T-cell (primary cell): ENCODE measurements at regions not wholly inside any gene's neighbourhood (a gene's known extent, or its start where the extent isn't known, plus 50 kb on each side); places are given as distances from the start of the nearest gene placed in this dataset.

Source experiments
- ATAC-seq, 4 experiments: fragments of 200-7000 bp in 3 of 4; fragments of 150-1000 bp in 1 of 4; cut with Tn5 transposase; replicated peaks in 1 of 4; 1 replicate in 3 of 4; 2 replicates in 1 of 4; pipeline ENCODE4 v1.10.0; 2021; ENCODE audit warnings: moderate library complexity in 3 of 4, mild to moderate bottlenecking in 2 of 4, moderate number of reproducible peaks in 1 of 4
- CTCF ChIA-PET, 2 donors: fragments of 300-600 bp; sonication (Branson Sonifier 250); formaldehyde crosslinking; loops; one replicate each; lab custom pipeline; 2022; ENCODE audit warnings: antibody characterized with exemption in 2 of 2; lab: Charles Lee
- POLR2A ChIA-PET, 2 donors: fragments of 300-600 bp; sonication (Branson Sonifier 250); formaldehyde crosslinking; loops; one replicate each; lab custom pipeline; 2022; ENCODE audit warnings: antibody characterized with exemption in 2 of 2; lab: Charles Lee
- DNase-seq, 35 experiments: peaks; one replicate each; pipeline versions ENCODE4 v3.0.0 to v3.0.0-alpha.2; 2013 to 2023
- H3K27ac ChIP-seq: one replicate; pipeline ENCODE4 v1.5.1; 2013; ENCODE audit warnings: low read length
- H3K27me3 ChIP-seq, 2 experiments: replicated peaks in 1 of 2; 1 replicate in 1 of 2; 2 replicates in 1 of 2; pipeline versions ENCODE4 v1.6.1 to v1.7.0; 2013; ENCODE audit warnings: low read length in 1 of 2, mixed read lengths in 1 of 2; ENCODE audit not compliant: control insufficient read depth in 2 of 2, insufficient read depth in 2 of 2; ENCODE audit errors: extremely low read depth in 1 of 2
- H3K36me3 ChIP-seq, 2 donors: 1 replicate in 1 of 2; 2 replicates in 1 of 2; pipeline versions ENCODE4 v1.6.1 to v1.7.0; 2013; ENCODE audit warnings: low read length in 1 of 2; ENCODE audit not compliant: control insufficient read depth in 2 of 2, insufficient read depth in 1 of 2; ENCODE audit errors: extremely low read depth in 1 of 2
- H3K4me1 ChIP-seq, 2 experiments: 1 replicate in 1 of 2; 2 replicates in 1 of 2; pipeline versions ENCODE4 v1.6.1 to v1.7.0; 2013; ENCODE audit warnings: low read length in 2 of 2, mixed read lengths in 1 of 2; ENCODE audit not compliant: insufficient read depth in 2 of 2, control insufficient read depth in 1 of 2; ENCODE audit errors: extremely low read depth in 1 of 2
- H3K4me3 ChIP-seq, 2 donors: 1 replicate in 1 of 2; 2 replicates in 1 of 2; pipeline versions ENCODE4 v1.5.1 to v1.7.0; 2013; ENCODE audit warnings: mild to moderate bottlenecking in 2 of 2, low read length in 1 of 2, moderate library complexity in 1 of 2; ENCODE audit not compliant: control insufficient read depth in 1 of 2; ENCODE audit errors: extremely low read depth in 1 of 2
- H3K9me3 ChIP-seq: 2 replicates; pipeline ENCODE4 v1.7.0; 2013
- H3K27ac Mint-ChIP-seq, 2 donors: one replicate each; pipeline ENCODE4 v1.8.0; 2020 to 2021; ENCODE audit warnings: mild to moderate bottlenecking in 2 of 2, mixed read lengths in 2 of 2
- H3K27me3 Mint-ChIP-seq, 2 donors: one replicate each; pipeline ENCODE4 v1.8.0; 2021 to 2022; ENCODE audit warnings: mixed read lengths in 2 of 2
- H3K36me3 Mint-ChIP-seq: one replicate; pipeline ENCODE4 v1.8.0; 2021; ENCODE audit warnings: mixed read lengths
- H3K4me1 Mint-ChIP-seq, 3 donors: one replicate each; pipeline ENCODE4 v1.8.0; 2020 to 2022; ENCODE audit warnings: mixed read lengths in 3 of 3, mild to moderate bottlenecking in 1 of 3
- H3K4me3 Mint-ChIP-seq, 3 donors: one replicate each; pipeline ENCODE4 v1.8.0; 2020 to 2022; ENCODE audit warnings: mild to moderate bottlenecking in 3 of 3, mixed read lengths in 3 of 3, moderate library complexity in 3 of 3
- H3K9me3 Mint-ChIP-seq, 3 donors: one replicate each; pipeline ENCODE4 v1.8.0; 2020 to 2022; ENCODE audit warnings: mixed read lengths in 3 of 3
- WGBS: methylation state at CpG from one replicate; pipeline ENCODE4 v1.1.5; 2013; ENCODE audit warnings: missing lambda C conversion rate; ENCODE audit not compliant: insufficient coverage; 5-methylcytosine and 5-hydroxymethylcytosine counted together

- H3K36me3 Mint-ChIP-seq = no peaks in the 10 kb centered on the region
- H3K4me3 Mint-ChIP-seq = no peak overlapping the region
- no peak overlapping the region for H3K27ac Mint-ChIP-seq
- H3K4me1 Mint-ChIP-seq = peaks cover 0 to 7% (median 4%) of the 10 kb centered on the region in 3 donors
- no CpG with 5 or more reads among the region's 3 CpGs for WGBS
- Histone ChIP-seq H3K27ac (no peak overlapping the region), H3K9me3 (no peaks in the 10 kb centered on the region), H3K36me3 (no peaks in the 10 kb centered on the region), H3K4me1 (no peaks in the 10 kb centered on the region), H3K4me3 (no peak overlapping the region), H3K27me3 (peaks cover 0 to 4% of the 10 kb centered on the region in 2 experiments)
- DNase-seq (no peak), ATAC-seq (no peak)
- no peaks in the 10 kb centered on the region for H3K9me3 Mint-ChIP-seq
- POLR2A ChIA-PET = no interaction called here
- H3K27me3 Mint-ChIP-seq = no peaks in the 10 kb centered on the region
- CTCF ChIA-PET = no interaction called here
Measured at GRCh38 chr12:94761559-94761958, 111.2 kb upstream of the TMCC3 start.

- no peaks in the 10 kb centered on the region for H3K9me3 ChIP-seq
- no peak for DNase-seq
- CTCF ChIA-PET = no interaction called here
- H3K27me3 ChIP-seq = peaks cover 0 to 4% of the 10 kb centered on the region in 2 experiments
- no peak overlapping the region for H3K4me3 ChIP-seq
- no peaks in the 10 kb centered on the region for H3K9me3 Mint-ChIP-seq
- no peaks in the 10 kb centered on the region for H3K4me1 ChIP-seq
- no peak overlapping the region for H3K27ac ChIP-seq
- H3K27ac Mint-ChIP-seq = no peak overlapping the region
- H3K36me3 Mint-ChIP-seq = no peaks in the 10 kb centered on the region
- H3K27me3 Mint-ChIP-seq = no peaks in the 10 kb centered on the region
- H3K4me3 Mint-ChIP-seq = no peak overlapping the region
- H3K4me1 Mint-ChIP-seq = peaks cover 0 to 7% (median 4%) of the 10 kb centered on the region in 3 donors
- H3K36me3 ChIP-seq = no peaks in the 10 kb centered on the region
- ATAC-seq = no peak
- no CpG with 5 or more reads among the region's 2 CpGs for WGBS
- POLR2A ChIA-PET = no interaction called here
Measured at GRCh38 chr12:94760786-94761185, 110.4 kb upstream of the TMCC3 start.

- POLR2A ChIA-PET = no interaction called here
- ATAC-seq (no peak), DNase-seq (no peak)
Measured at GRCh38 chr12:94756789-94757188, 106.4 kb upstream of the TMCC3 start.

GRCh38 chr12:94755598-94755997 is 105.2 kb upstream of the TMCC3 start:
- no peak overlapping the region for H3K27ac ChIP-seq
- ChIA-PET CTCF (no interaction called here), POLR2A (interaction anchor here in 1 of 2 donors (0.6 kb wide), 1 partner anchor 1186 kb away, joined by 4 read pairs; no protein-coding TSS in a partner anchor)
- no peak for ATAC-seq
- Mint-ChIP-seq H3K4me1 (no peaks in the 10 kb centered on the region), H3K9me3 (no peaks in the 10 kb centered on the region), H3K27ac (no peak overlapping the region), H3K4me3 (no peak overlapping the region), H3K27me3 (peaks cover 4 to 8% of the 10 kb centered on the region in 2 donors), H3K36me3 (no peaks in the 10 kb centered on the region)
- no peak for DNase-seq
- H3K27me3 ChIP-seq = peaks cover 0 to 6% of the 10 kb centered on the region in 2 experiments
- WGBS = no CpG with 5 or more reads among the region's 4 CpGs
- H3K9me3 ChIP-seq = no peaks in the 10 kb centered on the region
- no peaks in the 10 kb centered on the region for H3K4me1 ChIP-seq
- H3K36me3 ChIP-seq = no peaks in the 10 kb centered on the region
- H3K4me3 ChIP-seq = no peak overlapping the region

More at GRCh38 chr12:94756789-94757188, 106.4 kb upstream of the TMCC3 start:
- WGBS = no CpG with 5 or more reads among the region's 2 CpGs
- Histone ChIP-seq H3K36me3 (no peaks in the 10 kb centered on the region), H3K27ac (no peak overlapping the region), H3K4me1 (no peaks in the 10 kb centered on the region), H3K9me3 (no peaks in the 10 kb centered on the region), H3K27me3 (peaks cover 0 to 6% of the 10 kb centered on the region in 2 experiments), H3K4me3 (no peak overlapping the region)
- no peaks in the 10 kb centered on the region for H3K4me1 Mint-ChIP-seq
- H3K36me3 Mint-ChIP-seq = no peaks in the 10 kb centered on the region
- peaks cover 0 to 8% of the 10 kb centered on the region in 2 donors for H3K27me3 Mint-ChIP-seq
- H3K9me3 Mint-ChIP-seq = no peaks in the 10 kb centered on the region
- CTCF ChIA-PET = no interaction called here
- H3K27ac Mint-ChIP-seq = no peak overlapping the region
- no peak overlapping the region for H3K4me3 Mint-ChIP-seq

GRCh38 chr12:94754653-94755052 is 104.3 kb upstream of the TMCC3 start:
- H3K36me3 ChIP-seq = no peaks in the 10 kb centered on the region
- ATAC-seq (no peak), DNase-seq (peak in 1 of 35 experiments; percentile 6)
- no peak overlapping the region for H3K27ac ChIP-seq
- POLR2A ChIA-PET = interaction anchor here in 1 of 2 donors (0.6 kb wide), 1 partner anchor 1115 kb away, joined by 3 read pairs; no protein-coding TSS in a partner anchor
- peaks cover 0 to 6% of the 10 kb centered on the region in 2 experiments for H3K27me3 ChIP-seq
- CTCF ChIA-PET = no interaction called here
- no peak overlapping the region for H3K4me3 Mint-ChIP-seq
- no peaks in the 10 kb centered on the region for H3K9me3 Mint-ChIP-seq
- no peak overlapping the region for H3K27ac Mint-ChIP-seq
- no peak overlapping the region for H3K4me3 ChIP-seq
- H3K9me3 ChIP-seq = no peaks in the 10 kb centered on the region
- H3K4me1 Mint-ChIP-seq = no peaks in the 10 kb centered on the region
- no peaks in the 10 kb centered on the region for H3K36me3 Mint-ChIP-seq
- peaks cover 5 to 8% of the 10 kb centered on the region in 2 donors for H3K27me3 Mint-ChIP-seq
- no peaks in the 10 kb centered on the region for H3K4me1 ChIP-seq

- H3K27ac Mint-ChIP-seq = no peak overlapping the region
- no peaks in the 10 kb centered on the region for H3K36me3 Mint-ChIP-seq
- no peaks in the 10 kb centered on the region for H3K4me1 Mint-ChIP-seq
- H3K4me3 ChIP-seq = no peak overlapping the region
- no peak overlapping the region for H3K27ac ChIP-seq
- H3K9me3 ChIP-seq = no peaks in the 10 kb centered on the region
- H3K4me1 ChIP-seq = no peaks in the 10 kb centered on the region
- ChIA-PET POLR2A (no interaction called here), CTCF (no interaction called here)
- peaks cover 7 to 8% of the 10 kb centered on the region in 2 donors for H3K27me3 Mint-ChIP-seq
- ATAC-seq = no peak
- H3K27me3 ChIP-seq = peaks cover 0 to 6% of the 10 kb centered on the region in 2 experiments
- no peaks in the 10 kb centered on the region for H3K36me3 ChIP-seq
- DNase-seq = no peak
- WGBS = 93% methylated on average over 6 of the region's 7 CpGs
- H3K4me3 Mint-ChIP-seq = no peak overlapping the region
- no peaks in the 10 kb centered on the region for H3K9me3 Mint-ChIP-seq
Measured at GRCh38 chr12:94753036-94753679, 102.8 kb upstream of the TMCC3 start.
